A673 (cell line): ENCODE measurements at regions not wholly inside any gene's neighbourhood (a gene's known extent, or its start where the extent isn't known, plus 50 kb on each side); places are given as distances from the start of the nearest gene placed in this dataset.
A peak's percentile ranks its signal among the peaks of the same experiment; 100 is the strongest.

ENCODE experiments used
- EZH2 ChIP-seq: fragments of 200-600 bp; sonication (generic); IDR thresholded peaks from 2 replicates; pipeline ENCODE4 v1.6.1; 2017; ENCODE audit warnings: borderline replicate concordance, low read depth, mild to moderate bottlenecking, mixed read lengths, antibody characterized with exemption, low read length; ENCODE audit not compliant: poor library complexity, severe bottlenecking
- TF ChIP-seq, protein P1 (sequence below): fragments of 300-800, 200-600 bp; sonication (generic); conservative IDR thresholded peaks from 2 replicates; pipeline ENCODE4 v1.5.1; 2017; ENCODE audit warnings: low read depth, mild to moderate bottlenecking, antibody characterized with exemption, low read length, moderate library complexity, mixed read lengths

DNA sequence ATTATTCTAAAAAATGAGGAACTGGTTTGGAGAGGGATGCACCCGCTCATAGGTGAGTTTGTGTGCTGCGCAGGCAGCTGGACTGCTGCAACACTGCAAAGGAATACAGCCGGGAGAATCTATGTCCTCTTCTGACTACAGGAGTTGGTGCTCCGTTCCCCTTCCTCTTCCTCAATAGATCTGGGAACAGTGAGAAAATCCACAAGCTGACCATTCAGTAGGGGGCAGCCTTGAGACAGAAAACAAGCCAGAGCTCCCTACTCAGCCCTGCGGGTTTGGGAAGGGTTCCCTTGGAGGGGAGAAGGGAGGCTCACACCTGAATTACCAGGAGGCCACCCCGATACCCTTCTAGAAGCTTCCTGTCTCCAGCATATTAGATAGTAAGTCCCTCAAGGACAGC is 87.3 kb upstream of the FOXI2 start:
- TF ChIP-seq, protein P1, sequence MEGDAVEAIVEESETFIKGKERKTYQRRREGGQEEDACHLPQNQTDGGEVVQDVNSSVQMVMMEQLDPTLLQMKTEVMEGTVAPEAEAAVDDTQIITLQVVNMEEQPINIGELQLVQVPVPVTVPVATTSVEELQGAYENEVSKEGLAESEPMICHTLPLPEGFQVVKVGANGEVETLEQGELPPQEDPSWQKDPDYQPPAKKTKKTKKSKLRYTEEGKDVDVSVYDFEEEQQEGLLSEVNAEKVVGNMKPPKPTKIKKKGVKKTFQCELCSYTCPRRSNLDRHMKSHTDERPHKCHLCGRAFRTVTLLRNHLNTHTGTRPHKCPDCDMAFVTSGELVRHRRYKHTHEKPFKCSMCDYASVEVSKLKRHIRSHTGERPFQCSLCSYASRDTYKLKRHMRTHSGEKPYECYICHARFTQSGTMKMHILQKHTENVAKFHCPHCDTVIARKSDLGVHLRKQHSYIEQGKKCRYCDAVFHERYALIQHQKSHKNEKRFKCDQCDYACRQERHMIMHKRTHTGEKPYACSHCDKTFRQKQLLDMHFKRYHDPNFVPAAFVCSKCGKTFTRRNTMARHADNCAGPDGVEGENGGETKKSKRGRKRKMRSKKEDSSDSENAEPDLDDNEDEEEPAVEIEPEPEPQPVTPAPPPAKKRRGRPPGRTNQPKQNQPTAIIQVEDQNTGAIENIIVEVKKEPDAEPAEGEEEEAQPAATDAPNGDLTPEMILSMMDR, result peak; percentile 64
- TF ChIP-seq EZH2, result no peak
